ENCODE measurements at regions not wholly inside any gene's neighbourhood (a gene's known extent, or its start where the extent isn't known, plus 50 kb on each side); places are given as distances from the start of the nearest gene placed in this dataset.
"Not testable (repeated sequence)": the region's sequence is repeated elsewhere in the genome, so short reads cannot be mapped to it uniquely, and the experiment has no call there.

GRCh38 chr5:174636094-174636493, 88.3 kb upstream of the MSX2 start:
- DNase-seq (ENCODE audit: low read depth) = no peak
- no peak for TF ChIP-seq POLR2A (IDR thresholded peaks at IDR 0.05; ENCODE audit: extremely low read depth, insufficient read length)
- no peak overlapping the region for H3K4me3 ChIP-seq (ENCODE audit: low read depth, low read length)

GRCh38 chr5:174642816-174643405, 81.5 kb upstream of the MSX2 start:
- DNase-seq (ENCODE audit: low read depth) = no peak
- H3K4me3 ChIP-seq (ENCODE audit: low read depth, low read length) = no peak overlapping the region
- TF ChIP-seq, protein P1, sequence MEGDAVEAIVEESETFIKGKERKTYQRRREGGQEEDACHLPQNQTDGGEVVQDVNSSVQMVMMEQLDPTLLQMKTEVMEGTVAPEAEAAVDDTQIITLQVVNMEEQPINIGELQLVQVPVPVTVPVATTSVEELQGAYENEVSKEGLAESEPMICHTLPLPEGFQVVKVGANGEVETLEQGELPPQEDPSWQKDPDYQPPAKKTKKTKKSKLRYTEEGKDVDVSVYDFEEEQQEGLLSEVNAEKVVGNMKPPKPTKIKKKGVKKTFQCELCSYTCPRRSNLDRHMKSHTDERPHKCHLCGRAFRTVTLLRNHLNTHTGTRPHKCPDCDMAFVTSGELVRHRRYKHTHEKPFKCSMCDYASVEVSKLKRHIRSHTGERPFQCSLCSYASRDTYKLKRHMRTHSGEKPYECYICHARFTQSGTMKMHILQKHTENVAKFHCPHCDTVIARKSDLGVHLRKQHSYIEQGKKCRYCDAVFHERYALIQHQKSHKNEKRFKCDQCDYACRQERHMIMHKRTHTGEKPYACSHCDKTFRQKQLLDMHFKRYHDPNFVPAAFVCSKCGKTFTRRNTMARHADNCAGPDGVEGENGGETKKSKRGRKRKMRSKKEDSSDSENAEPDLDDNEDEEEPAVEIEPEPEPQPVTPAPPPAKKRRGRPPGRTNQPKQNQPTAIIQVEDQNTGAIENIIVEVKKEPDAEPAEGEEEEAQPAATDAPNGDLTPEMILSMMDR (IDR thresholded peaks at IDR 0.05; ENCODE audit: low read depth, low read length) = no peak
- TF ChIP-seq POLR2A (IDR thresholded peaks at IDR 0.05; ENCODE audit: extremely low read depth, insufficient read length) (no peak), MYC (IDR thresholded peaks at IDR 0.05; ENCODE audit: low read depth, low read length) (no peak), MAX (IDR thresholded peaks at IDR 0.05; ENCODE audit: low read depth, low read length) (no peak)

GRCh38 chr5:174644436-174644835, 79.9 kb upstream of the MSX2 start:
- no peak for DNase-seq (ENCODE audit: low read depth)
- TF ChIP-seq, protein P1 (IDR thresholded peaks at IDR 0.05; ENCODE audit: low read depth, low read length) = no peak
- TF ChIP-seq MAX (IDR thresholded peaks at IDR 0.05; ENCODE audit: low read depth, low read length) = no peak
- no peak for TF ChIP-seq POLR2A (IDR thresholded peaks at IDR 0.05; ENCODE audit: extremely low read depth, insufficient read length)
- TF ChIP-seq MYC (IDR thresholded peaks at IDR 0.05; ENCODE audit: low read depth, low read length) = no peak
- H3K4me3 ChIP-seq (ENCODE audit: low read depth, low read length) = no peak overlapping the region

GRCh38 chr5:174644923-174645322, 79.5 kb upstream of the MSX2 start:
- no peak overlapping the region for H3K4me3 ChIP-seq (ENCODE audit: low read depth, low read length)
- no peak for TF ChIP-seq MAX (IDR thresholded peaks at IDR 0.05; ENCODE audit: low read depth, low read length)
- TF ChIP-seq MYC (IDR thresholded peaks at IDR 0.05; ENCODE audit: low read depth, low read length) = no peak
- no peak for TF ChIP-seq POLR2A (IDR thresholded peaks at IDR 0.05; ENCODE audit: extremely low read depth, insufficient read length)
- TF ChIP-seq, protein P1 (IDR thresholded peaks at IDR 0.05; ENCODE audit: low read depth, low read length) = no peak
- no peak for DNase-seq (ENCODE audit: low read depth)

GRCh38 chr5:174645677-174646076, 78.7 kb upstream of the MSX2 start:
- H3K4me3 ChIP-seq (ENCODE audit: low read depth, low read length) = no peak overlapping the region
- TF ChIP-seq, protein P1 (IDR thresholded peaks at IDR 0.05; ENCODE audit: low read depth, low read length) = no peak
- DNase-seq (ENCODE audit: low read depth) = no peak

GRCh38 chr5:174648618-174649017, 75.8 kb upstream of the MSX2 start:
- not testable (repeated sequence) for DNase-seq (ENCODE audit: low read depth); H3K4me3 ChIP-seq (ENCODE audit: low read depth, low read length)

DNA sequence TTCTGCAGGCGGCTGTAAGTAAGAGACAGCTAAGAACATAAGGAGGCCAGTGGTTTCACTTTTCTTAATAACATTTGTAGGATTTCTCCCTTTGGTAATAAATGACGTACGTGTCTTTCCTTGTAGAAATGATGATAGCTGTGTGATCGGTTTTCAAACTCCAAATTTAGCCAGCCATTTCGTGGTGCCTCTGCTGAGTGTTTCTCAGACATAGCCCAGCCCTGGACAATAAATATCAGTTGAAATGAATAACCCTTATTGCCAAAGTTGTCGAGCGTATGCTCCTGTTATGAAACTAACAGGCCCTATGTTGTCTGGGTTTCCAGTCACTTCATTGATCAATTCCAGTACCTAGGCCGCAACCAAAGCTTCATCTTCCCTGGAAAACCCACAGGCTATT, 75.0 kb upstream of the MSX2 start:
- no peak overlapping the region for H3K4me3 ChIP-seq (ENCODE audit: low read depth, low read length)
- TF ChIP-seq MAX (IDR thresholded peaks at IDR 0.05; ENCODE audit: low read depth, low read length) (no peak), MYC (IDR thresholded peaks at IDR 0.05; ENCODE audit: low read depth, low read length) (no peak), POLR2A (IDR thresholded peaks at IDR 0.05; ENCODE audit: extremely low read depth, insufficient read length) (no peak)
- TF ChIP-seq, protein P1 (IDR thresholded peaks at IDR 0.05; ENCODE audit: low read depth, low read length) = no peak
- DNase-seq (ENCODE audit: low read depth) = no peak
